HEK293T (cell line): ENCODE measurements at regions not wholly inside any gene's neighbourhood (a gene's known extent, or its start where the extent isn't known, plus 50 kb on each side); places are given as distances from the start of the nearest gene placed in this dataset.

Experiments
- ARNT ChIP-seq: fragments of 450-650 bp; IDR thresholded peaks from 2 replicates; pipeline ENCODE4 v1.6.1; 2017; ENCODE audit warnings: mild to moderate bottlenecking
- BHLHE40 ChIP-seq: fragments of 450-650 bp; IDR thresholded peaks from 2 replicates; pipeline ENCODE4 v1.6.1; 2016; ENCODE audit warnings: mild to moderate bottlenecking, moderate library complexity, borderline replicate concordance
- FOXA1 ChIP-seq: fragments of 450-650 bp; IDR thresholded peaks from 2 replicates; pipeline ENCODE4 v1.6.1; 2016; ENCODE audit warnings: mild to moderate bottlenecking
- PKNOX1 ChIP-seq: fragments of 450-650 bp; IDR thresholded peaks from 2 replicates; pipeline ENCODE4 v1.6.1; 2016
- SP1 ChIP-seq: fragments of 450-650 bp; IDR thresholded peaks from 2 replicates; pipeline ENCODE4 v1.6.1; 2017
- SUZ12 ChIP-seq: fragments of 450-650 bp; IDR thresholded peaks from 2 replicates; pipeline ENCODE4 v1.6.1; 2016; ENCODE audit warnings: mild to moderate bottlenecking
- TARDBP ChIP-seq: fragments of 450-650 bp; IDR thresholded peaks from 2 replicates; pipeline ENCODE4 v1.6.1; 2016

GRCh38 chr3:73743551-73743950, 118.8 kb upstream of the PDZRN3 start:
- no peak for TF ChIP-seq BHLHE40
- TF ChIP-seq PKNOX1 = no peak
- TF ChIP-seq SUZ12 = no peak
- TF ChIP-seq TARDBP = no peak
- no peak for TF ChIP-seq SP1
- no peak for TF ChIP-seq ARNT
- no peak for TF ChIP-seq FOXA1
